GM21786 (cell line): ENCODE measurements at regions not wholly inside any gene's neighbourhood (a gene's known extent, or its start where the extent isn't known, plus 50 kb on each side); places are given as distances from the start of the nearest gene placed in this dataset.
"Not testable (repeated sequence)": the region's sequence is repeated elsewhere in the genome, so short reads cannot be mapped to it uniquely, and the experiment has no call there.

Experiments
- ATAC-seq: cut with Tn5 transposase; IDR thresholded peaks from one replicate; pipeline ENCODE4 v1.9.1; 2021; ENCODE audit not compliant: unreplicated experiment

DNA sequence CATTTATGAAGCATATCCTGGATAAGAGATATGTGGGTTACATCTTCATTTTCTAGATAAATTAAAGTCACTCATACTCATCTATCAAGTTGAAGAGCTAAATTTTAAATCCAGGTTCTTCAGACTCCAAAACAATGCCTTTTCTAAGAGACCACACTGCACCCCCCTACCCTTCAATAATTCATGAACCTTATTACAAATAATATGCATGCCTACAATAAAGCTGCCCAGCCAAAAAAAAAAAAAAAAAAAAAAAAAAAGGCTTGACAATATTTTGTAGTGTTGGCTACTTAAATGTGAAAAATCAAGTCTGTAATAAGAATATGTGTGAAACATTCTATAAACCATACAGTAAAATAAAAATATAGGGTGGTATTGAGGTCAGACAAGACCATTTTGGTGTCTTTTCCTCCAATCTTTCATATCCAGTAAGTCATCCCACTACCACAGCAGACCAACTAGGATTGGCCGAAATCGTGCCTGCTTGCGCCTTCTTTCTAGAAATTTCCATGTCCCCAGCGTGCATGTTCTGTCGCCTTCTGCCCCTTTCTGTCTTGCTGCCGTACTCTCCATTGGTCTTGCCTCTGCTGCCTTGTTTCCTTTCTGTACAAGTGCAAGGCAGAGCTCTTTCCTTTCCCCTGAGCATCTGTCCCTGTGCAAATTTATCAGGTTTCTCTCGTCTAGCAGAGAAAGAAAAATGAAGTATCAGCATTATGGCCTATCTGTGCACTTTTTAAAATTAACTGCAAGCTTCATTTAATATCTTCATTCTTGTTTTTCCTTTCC, 92.6 kb upstream of the NDUFV2 start:
- ATAC-seq: no peak

GRCh38 chr18:9011431-9011830, 91.1 kb upstream of the NDUFV2 start:
- ATAC-seq: no peak

DNA sequence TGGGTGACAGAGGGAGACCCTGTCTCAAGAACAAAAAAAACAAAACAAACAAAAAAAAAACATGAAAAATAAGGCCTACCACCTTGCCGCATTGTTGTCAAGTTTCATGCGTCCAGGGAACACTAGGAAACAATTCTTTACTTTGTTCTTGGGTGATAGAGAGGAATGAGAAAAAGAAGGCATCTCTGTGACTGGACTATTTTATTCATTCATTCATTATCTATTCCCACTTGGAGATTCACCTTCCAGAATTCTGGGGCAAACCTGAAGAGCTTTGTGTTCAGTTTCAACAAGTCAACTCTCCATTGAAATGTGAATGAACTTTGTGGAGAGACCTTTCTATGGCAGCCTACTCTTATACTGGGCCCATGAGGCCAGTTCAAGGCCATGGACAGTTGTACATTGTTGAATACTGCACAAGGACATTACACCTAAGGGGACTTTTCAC, 88.5 kb upstream of the NDUFV2 start:
- no peak for ATAC-seq

DNA sequence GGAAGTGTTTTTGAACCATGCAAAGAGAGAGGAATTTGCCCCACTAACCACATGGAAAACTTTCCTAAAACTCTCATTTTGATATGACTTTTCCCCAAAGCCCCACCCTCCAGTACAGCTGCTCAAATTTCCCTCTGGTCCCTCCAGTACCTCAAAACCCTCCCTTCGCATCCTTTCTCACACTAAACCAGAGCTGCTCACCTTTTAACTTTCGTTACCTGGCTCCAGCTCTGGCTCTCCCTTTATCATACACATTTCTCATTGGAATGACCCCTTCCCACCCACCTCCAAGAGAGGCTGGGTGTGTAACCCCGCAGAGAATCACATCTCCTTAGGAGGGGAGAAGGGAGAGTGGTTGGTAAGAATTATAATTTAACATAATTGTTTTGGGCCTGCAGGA, 86.8 kb upstream of the NDUFV2 start:
- no peak for ATAC-seq

GRCh38 chr18:9016633-9017166, 85.8 kb upstream of the NDUFV2 start:
- ATAC-seq: no peak

DNA sequence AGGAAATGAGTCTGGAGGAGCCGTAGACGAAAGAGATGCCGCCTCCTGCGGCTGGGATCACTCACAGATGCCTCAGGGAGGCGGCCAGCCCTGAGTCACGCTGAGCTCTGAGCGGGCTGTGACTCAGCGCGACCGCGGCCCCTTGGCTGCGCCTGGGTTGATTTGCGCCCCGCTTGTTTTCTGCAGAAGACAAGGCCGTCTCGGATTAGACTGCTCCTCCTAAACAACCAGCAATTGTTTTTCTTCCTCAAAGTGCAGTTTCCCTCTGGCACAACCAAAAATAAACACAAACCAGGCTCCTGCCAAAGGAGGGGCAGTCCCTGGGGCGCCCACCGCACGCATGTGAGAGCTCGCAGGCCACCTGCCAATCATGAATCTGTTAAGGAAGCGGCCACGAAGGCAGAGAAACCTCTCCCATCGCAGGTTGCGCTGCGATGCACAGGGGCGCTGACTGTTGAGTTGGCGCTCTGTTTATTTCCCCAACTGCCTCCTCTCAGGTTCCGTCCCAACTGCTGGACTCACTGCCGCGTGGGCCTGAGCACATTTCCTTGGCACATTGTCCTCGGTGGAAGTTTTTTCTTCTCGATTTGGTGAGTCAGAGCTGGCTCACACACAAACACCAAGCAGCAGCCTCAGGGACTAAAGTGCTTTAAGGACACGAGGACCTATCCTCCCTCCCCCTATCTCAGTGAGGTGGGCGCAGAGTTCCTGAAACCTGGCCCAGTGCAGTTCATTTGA, 85.2 kb upstream of the NDUFV2 start:
- ATAC-seq: peak; percentile 82

GRCh38 chr18:9017905-9018227, 84.6 kb upstream of the NDUFV2 start:
- ATAC-seq: no peak

DNA sequence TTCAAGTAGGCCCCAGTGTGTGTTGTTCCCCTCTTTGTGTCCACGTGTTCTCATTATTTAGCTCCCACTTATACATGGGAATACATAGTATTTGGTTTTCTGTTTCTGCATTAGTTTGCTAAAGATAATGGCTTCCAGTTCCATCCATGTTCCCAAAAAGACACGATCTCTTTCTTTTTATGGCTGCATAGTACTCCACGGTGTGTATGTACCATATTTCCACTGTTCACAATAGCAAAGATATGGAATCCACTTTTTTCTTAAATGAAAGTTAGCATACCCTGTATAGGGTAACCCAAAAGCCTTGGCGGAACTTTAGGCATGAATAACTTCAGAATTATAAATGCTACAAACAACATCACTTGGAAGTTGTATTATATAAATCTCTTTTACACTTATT, 83.4 kb upstream of the NDUFV2 start:
- ATAC-seq: no peak

DNA sequence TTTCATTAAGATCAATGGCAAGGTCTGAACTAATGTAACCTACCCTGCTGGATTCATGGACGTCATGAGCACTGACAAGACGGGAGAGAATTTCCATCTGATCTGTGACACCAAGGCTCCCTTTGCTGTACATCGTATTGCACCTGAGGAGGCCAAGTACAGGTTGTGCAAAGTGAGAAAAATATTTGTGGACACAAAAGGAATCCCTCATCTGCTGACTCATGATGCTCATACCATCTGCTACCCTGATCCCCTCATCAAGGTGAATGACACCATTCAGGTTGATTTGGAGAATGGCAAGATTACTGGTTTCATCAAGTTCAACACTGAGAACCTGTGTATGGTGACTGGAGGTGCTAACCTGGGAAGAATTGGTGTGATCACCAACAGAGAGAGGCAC, 82.3 kb upstream of the NDUFV2 start:
- ATAC-seq: no peak

DNA sequence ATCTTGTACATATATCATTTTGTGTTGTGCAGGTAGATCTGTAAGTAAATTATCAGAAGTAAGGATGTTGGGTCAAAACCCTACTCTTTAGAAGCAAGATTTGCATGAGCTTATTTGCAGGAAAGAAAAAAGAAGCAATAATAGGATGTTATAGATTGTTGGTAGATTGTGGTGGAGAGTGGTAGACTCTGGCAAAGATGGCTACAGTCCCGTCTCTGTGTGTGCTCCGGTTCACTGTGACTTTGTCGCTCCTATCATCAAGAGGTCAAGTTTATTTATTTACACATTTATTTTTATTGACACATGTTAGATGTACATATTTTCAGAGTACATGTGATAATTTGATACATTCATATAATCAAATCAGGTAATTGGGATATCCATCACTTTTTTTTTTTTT, 81.0 kb upstream of the NDUFV2 start:
- ATAC-seq: no peak

GRCh38 chr18:9022397-9023155, 79.9 kb upstream of the NDUFV2 start:
- ATAC-seq: no peak

DNA sequence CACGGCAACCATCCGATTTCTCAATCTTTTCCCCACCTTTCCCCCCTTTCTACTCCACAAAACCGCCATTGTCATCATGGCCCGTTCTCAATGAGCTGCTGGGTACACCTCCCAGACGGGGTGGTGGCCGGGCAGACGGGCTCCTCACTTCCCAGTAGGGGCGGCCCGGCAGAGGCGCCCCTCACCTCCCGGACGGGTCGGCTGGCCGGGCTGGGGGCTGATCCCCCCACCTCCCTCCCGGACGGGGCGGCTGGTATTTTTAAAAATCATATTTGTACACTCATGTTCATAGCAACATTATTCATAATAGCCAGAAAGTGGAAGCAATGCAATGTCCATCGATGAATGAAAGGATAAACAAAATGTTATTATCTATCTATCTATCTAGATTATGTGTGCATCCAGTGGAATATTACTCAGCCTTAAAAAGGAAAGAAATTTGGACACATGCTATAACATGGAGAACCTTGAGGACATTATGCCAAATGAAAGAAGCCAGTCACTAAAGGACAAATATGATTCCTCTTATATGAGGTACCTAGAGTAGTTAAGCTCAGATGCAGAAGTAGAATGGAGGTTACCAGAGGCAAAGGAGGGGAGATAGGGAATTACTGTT, 78.4 kb upstream of the NDUFV2 start:
- not testable (repeated sequence) for ATAC-seq

DNA sequence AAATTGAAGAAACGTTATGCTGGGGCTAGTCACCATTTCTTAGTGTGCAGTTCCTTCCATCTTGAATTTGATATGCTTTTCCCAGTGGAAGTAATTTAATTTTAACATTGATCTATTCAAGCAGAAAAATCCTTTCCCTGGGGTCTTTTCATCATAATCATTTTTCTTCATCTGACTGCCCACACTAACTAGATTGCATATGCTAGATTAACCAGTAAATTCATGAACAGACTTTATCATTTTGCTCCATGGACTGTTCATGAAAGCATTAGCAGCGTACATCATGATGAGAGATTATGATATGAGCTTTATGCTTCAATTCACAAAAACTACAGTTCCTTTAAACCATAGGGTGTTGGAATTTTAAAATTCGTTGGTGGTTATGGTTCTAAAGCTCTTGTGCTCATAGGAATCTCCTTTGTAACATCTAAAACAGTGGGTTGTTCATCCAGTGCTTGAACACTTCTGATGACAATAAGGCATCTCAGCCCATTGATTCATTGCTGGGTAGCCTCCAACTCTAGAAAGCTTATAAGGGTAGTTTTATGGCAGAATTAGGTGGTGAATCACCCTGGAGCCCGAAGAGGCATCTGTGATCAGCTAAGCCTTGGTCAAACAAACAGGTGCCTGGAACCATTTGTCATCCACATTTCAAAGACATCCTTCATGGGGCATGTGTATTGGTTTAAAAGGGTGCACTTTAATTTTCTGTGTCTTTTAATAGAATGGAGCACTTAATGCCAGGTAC, 77.2 kb upstream of the NDUFV2 start:
- no peak for ATAC-seq

- no peak for ATAC-seq
These were observed 73.4 kb upstream of the NDUFV2 start for GRCh38 chr18:9029131-9029530.

- no peak for ATAC-seq
These were observed 70.0 kb upstream of the NDUFV2 start for GRCh38 chr18:9032519-9032918.

DNA sequence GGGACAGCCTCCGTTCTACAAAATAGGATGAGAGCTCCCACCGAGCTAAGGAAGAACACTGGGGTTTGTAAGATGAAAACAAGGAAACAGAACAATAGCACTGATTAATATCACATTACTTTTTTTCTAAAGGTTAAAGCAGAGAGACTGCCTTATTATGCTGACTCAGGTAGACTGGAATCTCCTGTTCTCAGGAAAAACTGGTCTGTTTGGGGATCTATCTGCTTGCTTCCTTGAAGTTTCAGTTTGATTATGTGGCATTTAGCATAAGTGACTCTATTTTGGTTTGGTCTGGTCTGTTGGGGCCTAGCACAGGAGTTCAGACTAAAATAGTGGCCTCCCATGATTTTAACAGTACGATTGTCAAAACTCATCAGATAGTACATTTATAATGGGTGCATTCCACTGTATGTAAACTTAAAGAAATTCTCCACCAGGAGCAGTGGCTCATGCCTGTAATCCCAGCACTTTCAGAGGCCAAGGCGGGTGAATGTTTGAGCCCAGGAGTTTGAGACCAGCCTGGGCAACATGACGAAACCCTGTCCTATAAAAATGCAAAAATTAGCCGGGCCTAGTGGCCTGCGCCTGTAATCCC, 64.1 kb upstream of the NDUFV2 start:
- no peak for ATAC-seq

- no peak for ATAC-seq
These were observed 62.9 kb upstream of the NDUFV2 start for GRCh38 chr18:9039441-9040071.

DNA sequence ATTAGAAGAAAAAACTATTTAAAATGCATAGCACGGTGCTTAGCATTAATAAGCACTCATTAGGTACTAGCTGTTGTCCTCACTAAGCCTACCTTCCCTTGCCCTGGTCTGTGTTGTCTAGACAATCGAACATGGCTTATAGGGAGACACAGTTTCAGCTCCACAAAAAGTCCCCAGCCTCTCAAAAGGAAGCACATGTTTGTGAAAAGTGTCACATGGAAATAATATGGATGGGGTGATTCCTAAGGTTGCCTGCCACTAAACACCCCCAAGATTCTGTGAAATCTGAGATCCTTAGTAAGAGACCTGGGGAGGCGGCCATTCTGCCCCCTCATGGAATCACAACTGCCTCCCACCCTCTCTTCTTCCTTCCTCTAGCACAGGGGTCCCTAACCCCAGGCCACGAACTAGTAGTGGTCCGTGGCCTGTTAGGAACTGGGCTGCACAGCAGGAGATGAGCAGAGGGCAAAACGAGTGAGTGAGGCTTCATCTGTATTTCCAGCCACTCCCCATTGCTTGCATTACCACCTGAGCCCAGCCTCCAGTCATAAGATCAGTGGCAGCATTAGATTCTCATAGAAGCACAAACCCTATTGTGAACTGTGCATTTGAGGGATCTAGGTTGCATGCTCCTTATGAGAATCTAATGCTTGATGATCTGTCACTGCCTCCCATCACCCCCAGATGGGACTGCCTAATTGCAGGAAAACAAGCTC, 59.6 kb upstream of the NDUFV2 start:
- ATAC-seq: no peak

- no peak for ATAC-seq
These were observed 58.9 kb upstream of the NDUFV2 start for GRCh38 chr18:9043581-9043980.
